HG02763 (cell line): ENCODE measurements at regions not wholly inside any gene's neighbourhood (a gene's known extent, or its start where the extent isn't known, plus 50 kb on each side); places are given as distances from the start of the nearest gene placed in this dataset.
"Not testable (repeated sequence)": the region's sequence is repeated elsewhere in the genome, so short reads cannot be mapped to it uniquely, and the experiment has no call there.

ENCODE experiments used
- ATAC-seq: cut with Tn5 transposase; IDR thresholded peaks from one replicate; pipeline ENCODE4 v1.9.1; 2021; ENCODE audit warnings: mild to moderate bottlenecking, moderate library complexity; ENCODE audit not compliant: unreplicated experiment

GRCh38 chr18:71130351-71130750, 841.5 kb downstream of the SOCS6 start:
- ATAC-seq: no peak

- ATAC-seq: no peak
These were observed 836.7 kb downstream of the SOCS6 start for GRCh38 chr18:71125581-71125980.

DNA sequence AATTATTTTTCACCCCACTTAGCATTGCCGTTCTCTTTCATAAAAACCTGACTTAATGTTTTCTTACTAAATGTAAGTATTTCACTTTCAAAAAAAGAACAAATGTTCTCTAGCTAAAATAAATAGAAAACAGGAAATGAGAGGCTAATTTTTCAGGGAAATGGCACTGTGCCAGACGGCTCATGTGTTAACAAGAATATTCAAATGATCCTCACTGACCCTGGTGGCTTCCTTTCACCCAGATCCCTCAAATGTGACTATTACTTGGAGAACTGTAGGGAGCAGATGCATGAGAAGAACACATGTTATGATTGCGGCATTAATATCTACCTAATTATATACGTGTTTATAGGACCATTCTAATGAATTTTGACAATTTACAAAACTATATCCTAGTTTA, 827.7 kb downstream of the SOCS6 start:
- no peak for ATAC-seq

- ATAC-seq: no peak
These were observed 826.4 kb downstream of the SOCS6 start for GRCh38 chr18:71115261-71115660.

DNA sequence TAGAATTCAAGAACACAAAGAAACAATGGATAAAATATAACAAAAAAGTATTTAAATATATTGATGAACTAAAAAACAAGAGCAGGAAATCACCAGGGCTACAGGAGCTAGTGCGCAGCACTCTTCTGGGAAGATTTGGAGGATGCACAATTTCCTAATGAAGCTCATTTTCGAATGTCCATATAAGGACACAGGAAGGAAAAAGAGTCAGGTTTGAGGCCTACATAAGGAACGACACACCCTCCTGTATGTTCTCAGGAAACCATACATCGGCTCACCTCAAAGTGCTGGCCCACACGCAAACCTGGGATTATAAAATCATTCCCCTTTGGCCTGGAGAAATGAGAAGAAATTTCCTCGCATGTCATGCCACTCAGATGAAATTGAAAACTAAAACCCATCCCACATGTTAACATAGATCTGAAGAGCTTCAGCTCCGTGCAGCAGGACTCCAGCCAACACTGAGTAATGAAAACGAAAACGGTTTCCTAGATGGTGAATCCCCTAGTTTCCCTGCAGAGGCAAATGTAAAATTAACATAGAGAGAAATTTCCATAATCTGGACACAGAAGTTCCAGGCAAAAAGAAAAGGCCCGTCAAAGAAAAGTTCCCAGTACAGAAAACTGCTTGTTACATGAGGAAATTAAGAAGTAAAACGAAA, 825.8 kb downstream of the SOCS6 start:
- ATAC-seq: no peak

DNA sequence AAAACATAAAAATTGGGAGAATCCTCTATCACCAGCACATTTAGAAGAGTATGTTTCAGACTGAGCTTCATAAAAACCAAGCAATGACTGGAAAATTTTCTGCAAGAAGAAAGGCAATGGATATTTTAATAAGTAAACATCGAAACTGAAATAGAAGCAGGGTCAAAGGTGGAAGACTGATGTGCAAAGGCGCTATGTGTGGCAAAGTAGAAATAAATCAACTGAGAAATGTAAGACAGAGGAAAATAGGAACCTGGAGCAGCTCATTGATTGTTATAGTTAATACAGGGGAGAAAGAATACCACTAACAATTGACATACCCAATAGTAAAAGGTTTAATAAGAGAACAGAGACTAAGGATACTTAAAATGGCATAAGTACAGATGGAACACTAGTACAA, 818.4 kb downstream of the SOCS6 start:
- ATAC-seq: no peak

DNA sequence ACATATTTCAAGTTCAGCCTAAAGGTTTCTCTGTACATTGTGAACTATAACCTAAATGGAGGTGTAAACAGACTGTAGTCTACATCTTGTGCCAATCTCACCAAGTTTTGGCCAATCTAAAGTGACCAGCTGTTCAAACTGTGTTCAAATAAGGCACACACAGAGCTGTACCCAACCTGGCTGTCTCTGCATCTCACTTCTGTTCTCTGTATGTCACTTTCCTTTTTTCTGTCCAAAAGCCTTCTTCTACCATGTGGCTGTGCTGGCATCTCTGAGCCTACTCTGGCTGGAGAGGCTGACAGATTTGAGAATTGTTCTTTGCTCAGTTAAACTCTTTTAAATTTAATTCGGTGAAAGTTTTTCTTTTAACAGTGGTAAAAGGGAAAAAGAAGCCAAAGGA, 817.9 kb downstream of the SOCS6 start:
- ATAC-seq: no peak

DNA sequence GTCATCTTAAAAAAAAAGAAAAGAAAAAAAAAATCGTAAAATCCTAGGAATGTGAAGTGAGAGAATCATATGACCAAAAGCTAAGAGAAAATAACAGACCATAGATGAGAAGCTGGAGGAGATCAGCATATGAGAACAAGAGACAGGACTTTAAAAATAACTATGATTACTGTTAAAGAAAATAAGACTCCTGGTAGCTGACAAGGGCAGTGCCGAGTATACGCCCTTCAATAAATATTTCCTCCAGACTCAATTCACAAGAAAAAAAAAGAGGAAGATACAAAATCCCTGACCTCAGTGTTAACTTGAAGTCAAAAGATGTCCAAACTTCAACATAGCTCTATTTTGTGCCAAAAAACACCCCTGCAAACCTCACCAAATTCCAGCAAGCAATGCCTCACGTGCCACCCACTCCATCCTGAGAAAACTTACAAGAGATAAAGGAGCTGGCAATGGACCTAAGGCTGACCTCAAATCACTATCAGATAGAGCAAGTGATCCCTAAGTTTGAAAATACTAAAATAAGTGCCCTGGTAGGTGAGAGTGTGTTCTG, 817.2 kb downstream of the SOCS6 start:
- ATAC-seq: no peak

GRCh38 chr18:71105078-71105819, 816.4 kb downstream of the SOCS6 start:
- ATAC-seq: no peak

GRCh38 chr18:71079606-71080005, 790.8 kb downstream of the SOCS6 start:
- ATAC-seq: no peak

- no peak for ATAC-seq
These were observed 788.6 kb downstream of the SOCS6 start for GRCh38 chr18:71077451-71077850.

GRCh38 chr18:71075147-71075546, 786.3 kb downstream of the SOCS6 start:
- ATAC-seq: no peak

GRCh38 chr18:71068338-71068737, 779.5 kb downstream of the SOCS6 start:
- no peak for ATAC-seq

DNA sequence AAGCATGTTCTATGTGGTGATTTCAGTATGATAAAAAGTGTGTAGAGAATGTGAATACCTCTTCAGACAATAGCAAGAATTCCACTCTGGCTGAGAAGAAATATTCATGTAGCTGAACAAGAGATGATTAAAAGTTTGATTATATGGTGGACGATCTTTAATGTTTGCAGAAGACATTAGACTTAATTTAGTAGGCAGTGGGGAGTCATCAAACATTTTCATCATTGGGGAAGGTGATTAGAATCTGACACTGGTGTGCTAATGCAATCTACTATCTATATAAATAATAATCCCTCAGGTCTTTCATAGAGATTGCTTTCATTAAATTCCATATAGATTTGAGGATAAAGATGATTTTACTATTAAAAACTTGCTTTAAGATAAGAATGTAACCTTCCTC, 761.0 kb downstream of the SOCS6 start:
- no peak for ATAC-seq

GRCh38 chr18:71047882-71048281, 759.0 kb downstream of the SOCS6 start:
- no peak for ATAC-seq

GRCh38 chr18:71045331-71046065, 756.7 kb downstream of the SOCS6 start:
- ATAC-seq: no peak

DNA sequence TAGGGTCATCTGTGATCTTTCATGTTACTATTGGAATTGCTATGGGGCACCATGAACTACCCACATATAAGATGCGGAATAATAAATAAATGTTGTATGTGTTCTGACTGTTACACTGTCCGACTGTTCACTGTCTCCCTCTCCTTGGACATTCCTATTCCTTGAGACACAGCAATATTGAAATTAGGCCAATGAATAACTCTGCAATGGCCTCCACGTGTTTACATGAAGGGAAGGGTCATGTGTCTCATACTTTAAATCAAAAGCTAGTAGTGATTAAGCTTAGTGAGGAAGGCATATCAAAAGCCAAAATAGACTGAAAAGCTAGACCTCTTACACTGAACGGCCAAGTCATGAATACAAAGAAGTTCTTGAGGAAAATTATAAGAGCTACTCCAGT, 751.3 kb downstream of the SOCS6 start:
- ATAC-seq: no peak

GRCh38 chr18:71038196-71038595, 749.4 kb downstream of the SOCS6 start:
- ATAC-seq: no peak

DNA sequence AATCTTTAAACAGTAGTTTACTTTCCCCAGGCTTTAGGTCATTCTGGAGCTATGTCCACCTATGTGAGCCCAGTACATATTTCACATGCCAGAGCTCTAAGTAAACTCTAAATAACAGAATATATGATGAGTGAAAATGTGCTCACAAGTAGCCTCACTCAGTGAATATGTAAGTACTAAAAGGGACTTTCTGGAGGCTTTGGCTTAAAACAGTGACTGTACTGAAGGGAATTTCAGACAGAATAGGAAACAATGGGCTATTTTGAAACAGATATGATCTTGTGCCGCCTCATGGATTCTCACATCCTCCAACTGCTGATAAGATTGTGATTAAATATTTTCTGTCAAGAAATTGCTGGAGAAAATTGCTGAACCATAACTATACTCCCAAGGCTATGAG, 747.9 kb downstream of the SOCS6 start:
- ATAC-seq: no peak

- not testable (repeated sequence) for ATAC-seq
These were observed 742.7 kb downstream of the SOCS6 start for GRCh38 chr18:71031296-71032191.

DNA sequence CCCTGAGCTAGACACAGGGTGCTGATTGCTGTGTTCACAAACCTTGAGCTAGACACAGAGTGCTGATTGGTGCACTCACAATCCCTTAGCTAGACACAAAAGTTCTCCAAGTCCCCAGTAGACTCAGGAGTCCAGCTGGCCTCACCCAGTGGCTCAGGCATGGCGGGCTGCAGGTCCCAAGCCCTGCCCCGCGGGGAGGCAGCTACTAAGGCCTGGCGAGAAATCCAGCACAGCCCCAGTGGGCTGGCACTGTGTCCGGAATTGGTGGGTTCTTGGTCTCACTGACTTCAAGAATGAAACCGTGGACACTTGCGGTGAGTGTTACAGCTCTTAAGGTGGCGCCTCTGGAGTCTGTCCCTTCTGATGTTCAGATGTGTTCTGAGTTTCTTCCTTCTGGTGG, 741.2 kb downstream of the SOCS6 start:
- ATAC-seq: not testable (repeated sequence)
